Neutrophil (primary cell): ENCODE measurements at regions not wholly inside any gene's neighbourhood (a gene's known extent, or its start where the extent isn't known, plus 50 kb on each side); places are given as distances from the start of the nearest gene placed in this dataset.

Source experiments
- H3K27ac ChIP-seq: fragments of 200-600 bp; sonication (generic); 2 replicates; pipeline ENCODE4 v1.5.1; 2016; ENCODE audit warnings: mild to moderate bottlenecking, moderate library complexity
- H3K27me3 ChIP-seq: fragments of 200-600 bp; sonication (generic); 2 replicates; pipeline ENCODE4 v1.6.0; 2016; ENCODE audit warnings: mild to moderate bottlenecking
- H3K36me3 ChIP-seq: fragments of 200-600 bp; sonication (generic); 2 replicates; pipeline ENCODE4 v1.5.1; 2017
- H3K4me1 ChIP-seq, 2 experiments: fragments of 200-600 bp in 1 of 2; sonication (generic) in 1 of 2; 1 replicate in 1 of 2; 2 replicates in 1 of 2; pipeline versions ENCODE4 v1.5.1 to v1.6.1; 2013 to 2016; ENCODE audit warnings: low read depth in 1 of 2, low read length in 1 of 2, mild to moderate bottlenecking in 1 of 2, moderate library complexity in 1 of 2; ENCODE audit not compliant: control insufficient read depth in 1 of 2, insufficient read depth in 1 of 2
- H3K4me3 ChIP-seq, 2 experiments: fragments of 200-600 bp in 1 of 2; sonication (generic) in 1 of 2; 1 replicate in 1 of 2; 2 replicates in 1 of 2; pipeline ENCODE4 v1.5.1; 2013 to 2016; ENCODE audit warnings: low read depth in 1 of 2, low read length in 1 of 2, mild to moderate bottlenecking in 1 of 2, moderate library complexity in 1 of 2
- H3K9me3 ChIP-seq: fragments of 200-600 bp; sonication (generic); 2 replicates; pipeline ENCODE4 v1.5.1; 2016
- TF ChIP-seq, protein P1 (sequence below): fragments of 200-600 bp; sonication (generic); IDR thresholded peaks from 2 replicates; pipeline ENCODE4 v1.5.1; 2016; ENCODE audit warnings: antibody characterized with exemption

DNA sequence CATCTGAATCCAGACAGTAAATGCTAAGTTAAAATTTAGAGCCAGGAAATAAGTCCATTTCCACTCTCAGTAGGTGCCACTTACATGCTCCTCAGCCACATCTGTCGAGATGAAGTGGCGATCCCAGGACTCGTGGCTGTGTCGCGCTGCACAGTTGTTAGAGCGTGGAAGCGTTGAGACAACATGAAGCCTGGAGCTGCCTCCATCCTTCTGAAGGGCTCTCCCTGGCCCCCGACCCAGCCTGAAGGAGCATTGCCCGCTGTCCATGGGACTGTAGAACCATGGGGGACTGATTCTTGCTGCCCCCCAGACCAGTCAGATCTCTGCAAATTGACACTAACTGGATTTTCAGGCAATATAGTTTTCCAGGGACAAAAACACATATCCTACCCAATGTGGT, 58.9 kb downstream of the IRX1 start:
- TF ChIP-seq, protein P1, sequence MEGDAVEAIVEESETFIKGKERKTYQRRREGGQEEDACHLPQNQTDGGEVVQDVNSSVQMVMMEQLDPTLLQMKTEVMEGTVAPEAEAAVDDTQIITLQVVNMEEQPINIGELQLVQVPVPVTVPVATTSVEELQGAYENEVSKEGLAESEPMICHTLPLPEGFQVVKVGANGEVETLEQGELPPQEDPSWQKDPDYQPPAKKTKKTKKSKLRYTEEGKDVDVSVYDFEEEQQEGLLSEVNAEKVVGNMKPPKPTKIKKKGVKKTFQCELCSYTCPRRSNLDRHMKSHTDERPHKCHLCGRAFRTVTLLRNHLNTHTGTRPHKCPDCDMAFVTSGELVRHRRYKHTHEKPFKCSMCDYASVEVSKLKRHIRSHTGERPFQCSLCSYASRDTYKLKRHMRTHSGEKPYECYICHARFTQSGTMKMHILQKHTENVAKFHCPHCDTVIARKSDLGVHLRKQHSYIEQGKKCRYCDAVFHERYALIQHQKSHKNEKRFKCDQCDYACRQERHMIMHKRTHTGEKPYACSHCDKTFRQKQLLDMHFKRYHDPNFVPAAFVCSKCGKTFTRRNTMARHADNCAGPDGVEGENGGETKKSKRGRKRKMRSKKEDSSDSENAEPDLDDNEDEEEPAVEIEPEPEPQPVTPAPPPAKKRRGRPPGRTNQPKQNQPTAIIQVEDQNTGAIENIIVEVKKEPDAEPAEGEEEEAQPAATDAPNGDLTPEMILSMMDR = no peak
- Histone ChIP-seq H3K36me3 (no peaks in the 10 kb centered on the region), H3K27ac (no peak overlapping the region), H3K4me3 (no peak overlapping the region), H3K27me3 (no peaks in the 10 kb centered on the region), H3K9me3 (no peaks in the 10 kb centered on the region), H3K4me1 (no peaks in the 10 kb centered on the region)

DNA sequence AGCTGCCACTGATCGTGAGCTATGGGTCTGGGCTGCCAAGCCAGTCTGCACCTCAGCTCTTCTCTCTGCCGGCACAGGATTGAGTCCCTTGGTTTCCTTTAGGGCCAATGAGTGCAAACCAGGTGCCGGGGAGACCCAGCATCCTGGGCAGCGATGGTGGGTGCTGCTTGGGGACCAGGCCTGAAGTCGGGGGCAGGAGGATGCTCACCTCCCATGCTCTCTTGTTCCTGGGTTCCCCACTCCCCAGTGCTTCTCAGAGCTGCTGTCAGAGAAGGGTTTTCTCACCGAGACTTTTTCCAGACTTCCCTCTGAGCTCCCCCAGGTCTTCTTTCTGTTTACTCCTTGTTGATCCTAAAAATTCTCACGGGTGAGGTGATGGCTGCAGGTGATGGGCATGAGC, 61.2 kb downstream of the IRX1 start:
- no peaks in the 10 kb centered on the region for H3K27me3 ChIP-seq
- H3K27ac ChIP-seq = no peak overlapping the region
- H3K9me3 ChIP-seq = no peaks in the 10 kb centered on the region
- TF ChIP-seq, protein P1 = no peak
- H3K36me3 ChIP-seq = no peaks in the 10 kb centered on the region
- no peaks in the 10 kb centered on the region for H3K4me1 ChIP-seq
- H3K4me3 ChIP-seq = no peak overlapping the region

DNA sequence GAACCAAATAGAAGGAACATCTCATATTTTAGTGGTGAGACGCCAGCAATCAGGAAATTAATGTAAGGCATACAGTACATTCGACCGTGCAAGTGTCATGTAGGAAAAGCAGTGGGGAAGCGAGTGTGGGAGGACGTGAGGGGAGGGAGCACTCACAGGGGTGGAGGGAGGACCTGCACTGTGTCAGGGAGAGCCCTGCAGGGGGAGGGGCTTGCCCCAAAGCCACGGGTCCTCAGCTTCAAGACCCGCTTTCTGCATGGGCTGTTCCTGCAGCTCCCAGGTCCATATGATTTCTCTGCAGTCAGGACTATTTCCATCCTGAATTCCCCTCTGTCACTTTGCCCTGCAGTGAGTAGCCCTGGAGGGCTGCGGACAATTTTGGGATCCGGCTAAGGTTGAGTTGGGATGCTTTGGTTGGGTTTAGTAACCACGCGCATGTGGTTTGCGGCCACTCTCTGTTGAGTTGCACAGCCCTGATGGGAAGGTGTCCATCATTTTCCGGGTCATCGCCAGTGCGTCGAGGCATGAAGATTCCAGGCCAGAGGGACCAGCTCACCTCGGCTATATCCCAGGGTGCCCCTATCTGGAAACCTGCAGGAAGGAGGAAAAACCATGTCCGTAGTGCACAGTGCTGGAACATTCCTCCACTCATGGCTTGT, 61.9 kb downstream of the IRX1 start:
- TF ChIP-seq, protein P1 = no peak
- Histone ChIP-seq H3K9me3 (no peaks in the 10 kb centered on the region), H3K27ac (no peak overlapping the region), H3K36me3 (no peaks in the 10 kb centered on the region), H3K4me1 (no peaks in the 10 kb centered on the region), H3K27me3 (no peaks in the 10 kb centered on the region), H3K4me3 (no peak overlapping the region)

DNA sequence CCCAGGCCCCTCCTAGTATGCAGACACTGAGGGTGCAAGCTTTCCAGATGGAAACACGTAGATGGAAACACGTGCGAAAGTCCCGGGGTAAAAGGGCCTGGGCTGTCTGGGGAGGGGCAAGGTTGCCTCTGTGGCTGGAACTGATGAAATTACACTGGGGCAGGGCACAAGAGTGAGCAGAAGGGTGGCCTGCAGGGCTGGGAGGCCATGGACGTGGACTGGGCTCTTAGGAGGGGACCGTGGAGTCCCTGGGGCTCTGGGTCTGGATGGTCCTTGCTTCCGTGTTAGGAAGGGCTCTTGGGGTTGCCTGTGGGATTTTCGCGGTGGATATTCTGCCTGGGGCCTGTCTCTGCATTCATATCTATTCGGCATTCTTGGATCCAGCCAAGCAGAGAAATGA, 63.3 kb downstream of the IRX1 start:
- TF ChIP-seq, protein P1 = no peak
- Histone ChIP-seq H3K36me3 (no peaks in the 10 kb centered on the region), H3K4me3 (no peak overlapping the region), H3K4me1 (no peaks in the 10 kb centered on the region), H3K9me3 (no peaks in the 10 kb centered on the region), H3K27me3 (no peaks in the 10 kb centered on the region), H3K27ac (no peak overlapping the region)

DNA sequence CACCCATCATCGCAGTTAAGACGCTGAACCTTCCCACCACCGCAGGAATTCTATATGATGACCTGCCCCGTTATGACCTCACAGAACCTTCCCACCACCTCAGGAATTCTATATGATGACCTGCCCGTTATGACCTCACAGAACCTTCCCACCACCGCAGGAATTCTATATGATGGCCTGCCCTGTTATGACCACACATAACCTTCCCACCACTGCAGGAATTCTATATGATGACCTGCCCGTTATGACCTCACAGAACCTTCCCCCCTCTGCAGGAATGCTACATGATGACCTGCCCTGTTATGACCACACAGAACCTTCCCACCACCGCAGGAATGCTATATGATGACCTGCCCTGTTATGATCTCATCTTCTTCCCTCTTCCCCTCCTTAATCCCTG, 64.3 kb downstream of the IRX1 start:
- Histone ChIP-seq H3K36me3 (no peaks in the 10 kb centered on the region), H3K9me3 (no peaks in the 10 kb centered on the region), H3K27ac (no peak overlapping the region), H3K27me3 (no peaks in the 10 kb centered on the region), H3K4me1 (no peaks in the 10 kb centered on the region), H3K4me3 (no peak overlapping the region)
- TF ChIP-seq, protein P1 = no peak
